Upper lobe of left lung (tissue), 6 donors: ENCODE measurements at regions not wholly inside any gene's neighbourhood (a gene's known extent, or its start where the extent isn't known, plus 50 kb on each side); places are given as distances from the start of the nearest gene placed in this dataset.

ENCODE experiments used
- ATAC-seq, 2 donors: fragments of 200-7000 bp; cut with Tn5 transposase; one replicate each; pipeline ENCODE4 v1.9.1; 2022; ENCODE audit warnings: mild to moderate bottlenecking in 2 of 2, moderate library complexity in 2 of 2; ENCODE audit not compliant: low FRiP score in 2 of 2
- DNase-seq, 2 donors: peaks; one replicate each; pipeline ENCODE4 v3.0.0-alpha.2; 2019 to 2020
- H3K27ac ChIP-seq, 4 donors: fragments of 200-600 bp; sonication (generic); one replicate each; pipeline ENCODE4 v1.5.1; 2016 to 2019
- H3K27me3 ChIP-seq, 4 donors: fragments of 200-600 bp; sonication (generic); one replicate each; pipeline ENCODE4 v1.5.1; 2017 to 2019
- H3K36me3 ChIP-seq, 4 donors: fragments of 200-600 bp; sonication (generic); one replicate each; pipeline ENCODE4 v1.5.1; 2016 to 2019
- H3K4me1 ChIP-seq, 4 donors: fragments of 200-600 bp; sonication (generic); one replicate each; pipeline ENCODE4 v1.5.1; 2018 to 2019
- H3K4me3 ChIP-seq, 4 donors: fragments of 200-600 bp; sonication (generic); one replicate each; pipeline ENCODE4 v1.5.1; 2017 to 2019; ENCODE audit warnings: mild to moderate bottlenecking in 2 of 4, moderate library complexity in 1 of 4
- H3K9me3 ChIP-seq, 4 donors: fragments of 200-600 bp; sonication (generic); one replicate each; pipeline ENCODE4 v1.5.1; 2018 to 2019
- CTCF ChIP-seq, 6 experiments: fragments of 450-650 bp in 4 of 6; fragments of 200-600 bp in 2 of 6; sonication (generic) in 2 of 6; IDR thresholded peaks; one replicate each; pipeline ENCODE4 v1.5.1; 2016 to 2019; ENCODE audit warnings: antibody characterized with exemption in 6 of 6
- EP300 ChIP-seq, 4 donors: sonication (generic); formaldehyde crosslinking; IDR thresholded peaks; one replicate each; pipeline ENCODE4 v1.5.1; 2017; ENCODE audit warnings: antibody characterized with exemption in 4 of 4, control low read depth in 2 of 4
- POLR2A ChIP-seq, 4 donors: fragments of 450-650 bp; IDR thresholded peaks; one replicate each; pipeline ENCODE4 v1.5.1; 2016 to 2017; ENCODE audit warnings: antibody characterized with exemption in 4 of 4, mild to moderate bottlenecking in 2 of 4
- POLR2AphosphoS5 ChIP-seq, 2 donors: sonication (generic); formaldehyde crosslinking; IDR thresholded peaks; one replicate each; pipeline ENCODE4 v1.5.1; 2017; ENCODE audit warnings: antibody characterized with exemption in 2 of 2
- WGBS, 2 donors: methylation state at CpG; one replicate each; pipeline ENCODE4 v1.1.5; 2017 to 2018; 5-methylcytosine and 5-hydroxymethylcytosine counted together
- donor health status: DM: no; HTN: no; CAD: no; lungs with moderate emphysema.
- donor health status: DM: no; HTN: yes; CAD: no; lungs with severe emphysema.

GRCh38 chr2:136334967-136335366 is 217.0 kb upstream of the CXCR4 start:
- H3K27ac ChIP-seq = no peak overlapping the region
- no peak for DNase-seq
- H3K27me3 ChIP-seq = no peaks in the 10 kb centered on the region
- WGBS, 2 donors = 29 to 50% methylated on average over 1 of the region's 1 CpG
- no peak for TF ChIP-seq CTCF (IDR thresholded peaks at IDR 0.05)
- TF ChIP-seq POLR2A (IDR thresholded peaks at IDR 0.05) = no peak
- TF ChIP-seq EP300 (IDR thresholded peaks at IDR 0.05) = no peak
- no peak for TF ChIP-seq POLR2AphosphoS5 (IDR thresholded peaks at IDR 0.05)
- H3K9me3 ChIP-seq = no peaks in the 10 kb centered on the region
- H3K4me1 ChIP-seq = no peaks in the 10 kb centered on the region
- no peaks in the 10 kb centered on the region for H3K36me3 ChIP-seq
- no peak overlapping the region for H3K4me3 ChIP-seq
- ATAC-seq = no peak

GRCh38 chr2:136332436-136333095 is 214.6 kb upstream of the CXCR4 start:
- 78 to 83% methylated on average over 3 of the region's 3 CpGs for WGBS, 2 donors
- Histone ChIP-seq H3K27ac (no peak overlapping the region), H3K27me3 (no peaks in the 10 kb centered on the region), H3K9me3 (no peaks in the 10 kb centered on the region), H3K36me3 (no peaks in the 10 kb centered on the region), H3K4me1 (peaks cover 0 to 5% (median 0%) of the 10 kb centered on the region in 4 donors), H3K4me3 (no peak overlapping the region)
- no peak for DNase-seq
- ATAC-seq = no peak
- TF ChIP-seq CTCF (IDR thresholded peaks at IDR 0.05) (no peak), EP300 (IDR thresholded peaks at IDR 0.05) (no peak), POLR2AphosphoS5 (IDR thresholded peaks at IDR 0.05) (no peak)

- no peaks in the 10 kb centered on the region for H3K9me3 ChIP-seq
- H3K4me3 ChIP-seq = no peak overlapping the region
- H3K27me3 ChIP-seq = no peaks in the 10 kb centered on the region
- ATAC-seq = no peak
- DNase-seq = no peak
- no peaks in the 10 kb centered on the region for H3K36me3 ChIP-seq
- peaks cover 0 to 10% (median 0%) of the 10 kb centered on the region in 4 donors for H3K4me1 ChIP-seq
- no peak for TF ChIP-seq EP300 (IDR thresholded peaks at IDR 0.05)
- TF ChIP-seq CTCF (IDR thresholded peaks at IDR 0.05) = no peak
- TF ChIP-seq POLR2AphosphoS5 (IDR thresholded peaks at IDR 0.05) = no peak
- no peak for TF ChIP-seq POLR2A (IDR thresholded peaks at IDR 0.05)
- H3K27ac ChIP-seq = no peak overlapping the region
- 81 to 87% methylated on average over 5 of the region's 5 CpGs for WGBS, 2 donors
These were observed 213.3 kb upstream of the CXCR4 start for GRCh38 chr2:136331226-136331625.

GRCh38 chr2:136328207-136328795 is 210.4 kb upstream of the CXCR4 start:
- 81 to 93% methylated on average over 8 of the region's 8 CpGs for WGBS, 2 donors
- H3K9me3 ChIP-seq = no peaks in the 10 kb centered on the region
- H3K4me1 ChIP-seq = peaks cover 0 to 15% (median 0%) of the 10 kb centered on the region in 4 donors
- TF ChIP-seq POLR2A (IDR thresholded peaks at IDR 0.05) (no peak), POLR2AphosphoS5 (IDR thresholded peaks at IDR 0.05) (no peak), EP300 (IDR thresholded peaks at IDR 0.05) (no peak), CTCF (IDR thresholded peaks at IDR 0.05) (no peak)
- H3K27me3 ChIP-seq = no peaks in the 10 kb centered on the region
- H3K36me3 ChIP-seq = no peaks in the 10 kb centered on the region
- DNase-seq (no peak), ATAC-seq (no peak)
- no peak overlapping the region for H3K4me3 ChIP-seq
- no peak overlapping the region for H3K27ac ChIP-seq
